GOT3 (cell line): ENCODE measurements at regions not wholly inside any gene's neighbourhood (a gene's known extent, or its start where the extent isn't known, plus 50 kb on each side); places are given as distances from the start of the nearest gene placed in this dataset.

Experiments used
- DNase-seq: peaks from one replicate; lab custom pipeline; 2025; ENCODE audit warnings: mixed read lengths; lab: John Stamatoyannopoulos, UW

DNA sequence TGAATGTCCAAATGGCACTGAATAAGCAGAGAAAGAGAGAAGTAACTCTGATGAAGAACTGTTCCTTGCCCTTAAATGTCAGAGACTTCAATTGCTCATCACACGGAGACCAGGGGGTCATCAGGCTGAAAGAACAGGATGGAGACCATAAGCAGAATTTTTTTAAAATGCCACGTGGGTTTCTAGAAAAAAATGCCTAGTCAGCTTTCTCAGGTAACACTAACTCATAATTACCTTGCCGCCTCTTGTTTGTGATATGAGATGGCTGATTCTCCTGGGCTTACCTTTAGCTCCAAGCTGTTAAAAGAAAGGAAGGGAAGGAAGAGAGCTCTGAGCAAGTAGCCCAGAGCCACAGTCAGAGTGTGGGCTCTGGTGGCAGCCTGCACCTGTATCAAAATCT is 372.0 kb downstream of the GPAM start:
- DNase-seq: no peak

DNA sequence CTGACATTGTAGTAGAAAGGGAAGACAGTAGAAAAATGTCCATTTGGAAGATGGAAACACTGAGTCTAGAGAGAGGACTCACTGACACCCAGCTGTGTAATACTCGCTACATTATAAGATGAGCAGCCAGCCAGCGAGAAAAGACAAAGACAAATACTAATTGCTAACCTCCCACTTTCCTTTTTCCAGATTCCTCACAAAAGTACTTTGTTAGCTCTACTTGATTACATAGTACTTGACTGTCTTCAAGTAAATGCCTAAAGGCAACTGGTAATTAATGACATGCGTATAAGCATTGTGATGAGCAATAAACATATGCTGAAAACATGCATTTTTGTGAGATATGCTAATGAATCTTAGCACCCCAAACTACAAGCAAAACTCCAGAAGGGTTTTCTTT is 363.1 kb downstream of the GPAM start:
- DNase-seq: no peak

DNA sequence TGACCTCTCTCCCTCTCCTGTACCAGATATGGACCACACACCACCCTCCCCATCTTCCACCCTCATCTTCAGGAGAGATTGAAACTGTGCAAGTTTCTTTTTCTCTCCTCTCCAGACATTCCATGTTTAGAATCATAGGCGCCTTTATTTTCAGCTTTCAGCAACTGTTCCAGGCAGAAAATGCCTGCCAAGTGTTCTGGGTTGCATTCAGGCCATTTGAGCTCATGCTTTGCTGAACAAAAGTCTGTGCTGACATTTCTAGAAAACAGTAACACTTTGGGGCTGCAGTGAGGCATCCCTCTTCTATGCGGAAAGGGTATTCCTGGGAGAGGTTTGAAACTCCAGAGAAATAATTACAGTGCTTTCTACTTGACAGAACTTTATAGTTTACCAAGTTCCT is 361.7 kb downstream of the GPAM start:
- no peak for DNase-seq

DNA sequence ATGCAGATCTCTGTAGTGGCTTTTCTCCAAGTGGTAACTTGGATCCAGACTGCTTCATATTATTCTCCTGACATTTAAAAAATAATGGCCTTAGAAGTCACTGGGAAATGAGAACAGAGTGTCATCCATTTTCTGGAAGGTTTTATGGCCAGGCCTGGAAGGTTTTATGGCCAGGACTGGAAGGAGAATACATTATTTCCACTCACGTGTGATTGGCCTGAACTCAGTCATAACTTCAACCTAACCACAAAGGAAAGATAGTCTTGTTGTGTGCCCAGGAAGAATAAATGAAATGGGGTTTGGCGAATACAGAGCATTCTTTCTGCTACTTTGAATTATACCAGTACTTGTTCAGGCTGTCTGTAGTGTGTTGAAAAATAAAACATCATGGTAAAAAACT is 360.9 kb downstream of the GPAM start:
- no peak for DNase-seq

DNA sequence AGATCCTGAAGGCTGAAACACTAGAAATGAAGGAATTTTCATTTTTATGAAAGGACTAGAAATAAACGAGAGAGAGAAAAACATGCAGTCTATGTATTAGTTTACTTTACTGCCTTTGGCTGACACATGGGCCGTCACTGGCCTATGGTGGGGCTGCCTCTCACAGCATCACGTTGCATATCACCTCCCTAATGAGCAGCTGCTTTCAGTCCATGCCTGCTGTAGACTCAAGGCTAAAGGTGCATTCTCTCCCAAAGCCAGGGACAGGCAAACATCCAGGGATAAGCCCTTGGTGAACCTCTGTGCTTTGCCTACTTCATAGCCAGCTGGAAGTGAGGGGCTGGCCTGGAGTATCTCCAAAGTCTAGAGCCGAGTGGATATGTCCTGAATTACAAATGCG is 359.4 kb downstream of the GPAM start:
- no peak for DNase-seq

DNA sequence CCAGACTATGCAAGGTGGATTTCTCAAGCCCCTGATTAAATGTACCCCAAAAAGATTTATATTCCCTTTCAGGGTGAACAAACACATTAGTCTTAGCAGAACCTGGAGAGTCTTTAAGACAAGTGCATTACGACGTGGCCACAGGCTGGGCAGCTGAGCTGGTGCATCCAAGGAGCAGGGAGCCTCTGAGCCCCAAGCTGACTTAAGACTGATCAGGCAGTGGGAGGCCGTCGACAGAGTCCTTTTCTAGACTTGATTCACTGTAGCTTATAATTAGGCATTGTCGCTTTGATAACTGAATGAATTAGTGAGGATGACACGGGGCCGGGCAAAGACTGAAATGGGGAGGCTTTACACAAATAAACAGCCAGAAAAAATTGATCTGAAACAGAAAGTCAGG is 353.2 kb downstream of the GPAM start:
- DNase-seq: no peak

DNA sequence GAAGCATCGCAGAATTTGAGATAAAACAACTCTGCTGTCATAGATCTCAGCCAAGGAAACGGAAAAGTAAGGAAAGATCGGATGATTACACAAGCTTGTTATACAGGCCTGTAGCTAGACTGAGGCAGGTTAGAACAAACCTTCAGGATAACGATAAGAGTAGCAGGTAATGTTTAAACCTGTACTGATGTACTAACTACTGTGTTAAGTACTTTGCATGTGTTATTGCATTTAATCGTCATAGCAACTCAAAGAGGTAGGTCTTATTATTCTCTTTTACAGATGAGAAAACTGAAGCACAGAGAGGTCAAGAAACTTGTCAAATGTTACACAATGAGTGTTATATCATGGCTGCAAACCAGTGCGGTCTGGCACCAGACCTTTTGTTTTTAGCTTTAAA is 352.5 kb downstream of the GPAM start:
- DNase-seq: no peak

DNA sequence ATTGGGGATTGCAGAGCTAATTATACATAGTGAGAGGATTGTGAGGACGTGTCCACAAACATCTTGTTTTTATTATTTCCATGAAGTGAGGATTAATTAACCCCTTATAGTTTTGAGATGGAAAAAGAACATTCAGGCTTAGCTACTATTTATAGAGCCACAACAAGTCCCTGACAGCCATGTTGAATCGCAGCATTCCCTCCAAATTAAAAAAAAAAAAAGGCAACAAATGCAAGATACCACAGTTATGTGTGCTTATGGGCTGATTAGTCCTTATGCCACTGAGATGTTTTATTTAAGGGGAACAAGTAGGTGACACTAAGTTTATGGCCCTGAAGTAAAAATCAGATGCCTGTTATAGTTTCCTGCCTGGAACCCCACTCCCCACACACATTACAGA is 350.3 kb downstream of the GPAM start:
- no peak for DNase-seq

DNA sequence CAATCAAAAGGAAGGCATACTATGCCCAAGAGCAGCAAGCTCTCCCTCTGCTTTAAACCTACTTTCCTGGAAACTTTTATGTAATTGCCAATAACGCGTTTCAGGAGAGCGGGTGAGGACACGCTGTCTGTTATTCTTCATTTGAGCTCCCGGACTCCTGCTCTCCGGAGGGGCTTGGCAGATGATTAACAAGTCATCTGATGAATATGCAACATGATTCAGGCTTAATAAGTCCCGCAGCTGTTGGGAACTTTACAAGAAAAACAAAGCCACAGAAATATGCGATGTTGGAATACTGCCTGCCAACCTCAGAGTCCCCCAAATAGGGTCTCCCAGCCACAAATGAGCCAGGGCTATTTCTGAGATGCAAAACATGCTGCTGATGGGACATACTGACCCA is 348.0 kb downstream of the GPAM start:
- DNase-seq: peak; percentile 2

DNA sequence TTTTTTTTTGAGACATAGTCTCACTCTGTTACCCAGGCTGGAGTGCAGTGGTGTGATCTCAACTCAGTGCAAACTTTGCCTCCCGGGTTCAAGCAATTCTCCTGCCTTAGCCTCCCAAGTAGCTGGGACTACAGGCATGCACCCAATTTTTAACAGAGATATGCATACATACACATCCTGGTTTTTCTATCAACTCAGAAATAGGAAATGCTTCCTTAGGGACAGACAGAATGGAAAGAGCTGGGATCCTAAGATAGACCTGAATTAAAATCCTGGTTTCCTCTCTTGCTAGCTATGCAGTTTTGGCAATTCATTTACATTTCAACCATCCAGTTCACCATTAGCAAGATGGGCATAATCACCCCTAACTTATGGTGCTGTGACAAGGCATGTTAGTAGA is 347.5 kb downstream of the GPAM start:
- no peak for DNase-seq

DNA sequence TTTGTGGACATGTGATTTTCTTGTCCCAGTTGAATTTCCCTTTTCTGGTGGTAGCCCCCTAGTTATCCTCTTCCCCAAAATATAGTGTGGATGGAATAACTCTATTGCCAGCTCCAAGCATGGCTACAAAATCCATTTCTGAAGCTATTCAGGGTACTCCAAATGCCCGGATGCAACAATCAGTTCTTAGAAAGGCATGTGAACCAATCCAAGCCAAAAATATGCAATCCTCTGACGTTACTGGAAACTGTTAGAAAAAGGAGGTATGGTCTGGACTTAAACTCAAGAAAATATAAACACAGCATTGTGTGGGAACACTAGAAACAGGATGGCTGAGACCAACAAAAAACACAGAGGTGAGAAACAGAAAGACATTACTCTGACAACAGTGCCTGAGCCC is 347.0 kb downstream of the GPAM start:
- no peak for DNase-seq

DNA sequence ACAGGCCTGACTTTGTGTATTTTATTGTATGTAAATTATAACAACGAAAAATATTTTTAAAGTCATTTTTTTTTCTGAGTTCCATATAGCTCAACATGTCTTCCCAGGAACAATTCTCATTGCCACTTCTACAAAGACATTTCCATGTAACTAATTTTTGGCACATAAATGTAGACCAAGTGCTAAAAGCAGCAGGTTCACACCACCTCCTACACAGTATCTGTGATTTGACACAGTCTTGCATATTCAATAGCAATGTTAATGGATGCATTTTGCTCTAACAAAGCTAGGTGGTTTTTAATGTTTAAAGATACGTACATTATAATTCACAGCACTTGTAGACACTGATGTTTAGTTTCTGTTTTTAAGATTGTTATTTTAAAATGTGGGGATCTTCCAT is 346.5 kb downstream of the GPAM start:
- no peak for DNase-seq

DNA sequence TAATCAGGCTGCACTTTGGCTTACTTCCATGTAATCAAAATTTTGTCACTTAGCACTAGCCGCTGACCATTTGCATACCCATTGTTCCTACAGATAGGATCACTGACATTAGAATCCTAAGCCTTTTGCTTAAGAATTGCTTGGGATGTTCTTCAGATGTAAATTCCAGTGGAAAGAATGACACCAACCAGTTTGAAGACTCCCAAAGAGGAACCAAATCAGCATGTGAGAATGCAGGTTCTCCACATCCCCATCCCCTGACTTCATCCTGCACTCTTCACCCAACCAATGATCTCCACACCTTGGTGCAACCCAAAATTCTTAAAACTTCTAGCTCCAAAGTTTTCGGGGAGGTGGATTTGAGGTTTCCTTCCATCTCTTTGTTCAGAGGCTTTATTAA is 345.6 kb downstream of the GPAM start:
- no peak for DNase-seq

DNA sequence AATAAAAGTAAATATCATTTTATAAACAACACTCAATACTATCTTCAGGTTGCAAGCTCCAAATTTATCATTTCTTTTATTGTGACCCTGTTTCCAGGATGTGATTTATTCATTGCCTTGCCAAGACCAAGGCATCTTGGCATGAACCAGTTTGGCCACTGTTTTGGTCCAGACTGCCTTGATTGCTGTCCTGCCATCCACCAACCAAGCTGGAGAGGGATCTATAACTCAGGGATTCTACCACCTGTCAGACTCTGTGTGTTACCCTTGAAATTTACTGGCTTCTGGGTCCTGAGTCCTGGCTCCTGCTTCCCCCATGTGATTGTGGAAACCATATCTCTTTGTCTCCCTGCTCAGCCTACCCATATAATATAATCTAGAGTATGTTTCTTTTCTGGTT is 343.0 kb downstream of the GPAM start:
- DNase-seq: no peak

DNA sequence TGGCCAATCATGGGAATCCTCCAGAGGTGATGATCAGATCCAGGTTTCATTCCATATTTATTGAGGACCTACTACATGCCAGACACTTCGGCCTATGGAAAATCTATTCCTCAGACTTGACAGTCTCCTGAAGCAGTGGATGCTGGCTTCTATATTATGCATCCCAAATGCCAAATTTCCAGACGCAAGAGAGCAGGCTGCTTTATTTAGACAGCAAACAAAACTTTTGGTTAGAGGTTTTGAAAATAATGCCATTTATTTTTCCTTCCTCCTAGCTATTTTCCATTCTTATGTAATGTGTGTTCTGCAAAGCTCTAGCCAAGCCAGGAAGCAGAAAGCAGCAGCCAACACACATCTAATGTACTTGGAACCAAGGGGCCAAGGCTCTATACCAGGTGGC is 330.8 kb downstream of the GPAM start:
- no peak for DNase-seq

DNA sequence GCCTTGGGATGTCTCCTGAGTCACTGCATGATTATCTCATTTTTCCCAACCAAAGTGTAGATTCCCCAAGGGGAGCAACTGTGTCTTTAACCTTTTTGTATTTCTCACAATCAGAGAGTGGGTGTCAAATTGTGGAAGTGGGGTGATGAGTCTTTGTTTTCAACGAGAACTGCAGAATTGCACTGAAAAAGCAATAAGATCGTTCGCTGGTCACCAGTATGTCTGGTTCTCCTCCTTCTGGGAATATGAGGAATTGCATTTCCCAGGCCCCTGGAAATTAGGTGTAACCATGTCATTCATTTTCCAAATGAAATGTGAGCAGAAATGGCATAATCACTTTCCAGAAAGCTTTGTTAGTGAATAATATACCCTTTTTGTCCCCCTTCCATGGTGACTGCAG is 326.9 kb downstream of the GPAM start:
- no peak for DNase-seq

DNA sequence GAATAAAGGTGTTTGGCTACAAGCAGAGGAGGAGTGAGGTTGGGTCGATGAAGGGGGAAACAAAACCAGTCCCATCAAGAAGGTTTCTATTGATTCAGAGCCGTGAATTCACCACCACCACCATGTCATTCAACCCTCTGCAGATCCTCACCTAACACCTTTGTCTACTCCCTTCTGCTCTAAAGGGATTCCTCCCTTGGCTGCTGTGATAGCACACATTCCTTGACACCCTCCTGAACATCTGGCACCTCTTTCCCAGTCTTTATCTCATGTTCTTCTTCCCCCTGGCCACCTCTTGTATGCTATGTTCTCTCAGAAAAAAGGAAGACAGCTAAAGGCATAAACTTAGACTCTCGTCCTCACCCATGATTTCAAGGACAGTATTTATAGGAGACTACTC is 318.0 kb downstream of the GPAM start:
- DNase-seq: no peak

DNA sequence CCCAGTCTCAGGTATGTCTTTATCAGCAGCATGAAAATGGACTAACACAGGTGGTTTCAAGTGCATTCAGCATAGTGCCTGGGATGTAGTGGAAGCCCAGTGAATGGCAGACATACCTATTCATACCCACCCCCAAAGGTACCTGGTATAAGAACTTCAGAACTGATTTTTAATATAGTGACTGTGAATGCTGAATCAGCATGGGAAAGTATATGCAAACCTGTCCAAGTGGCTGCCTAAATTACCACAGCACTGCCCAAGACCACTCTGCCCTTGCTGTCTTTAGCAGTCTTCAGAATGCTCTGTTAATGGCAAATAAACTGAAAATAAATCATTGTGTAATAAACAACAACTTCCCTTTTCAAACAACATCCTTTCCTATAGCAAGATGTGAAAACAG is 312.1 kb downstream of the GPAM start:
- DNase-seq: no peak

DNA sequence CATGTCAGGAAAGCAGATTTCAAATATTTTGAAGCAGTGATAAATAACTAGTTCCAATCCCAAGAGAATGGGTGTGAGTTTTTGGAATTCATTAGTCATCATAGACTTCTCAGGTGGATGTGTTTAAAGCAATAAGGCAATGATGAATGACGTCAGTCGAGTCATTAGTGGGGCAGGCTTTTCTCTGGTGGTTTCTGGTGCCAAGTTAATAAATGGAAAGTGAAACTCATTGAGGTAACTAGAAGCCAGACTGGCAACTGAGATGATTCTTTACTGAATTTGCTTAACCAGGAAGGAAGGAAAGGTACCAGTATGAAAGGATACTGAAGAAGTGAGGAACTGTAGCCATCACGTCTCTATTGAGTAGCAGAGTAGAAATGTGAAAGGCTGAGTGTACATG is 311.0 kb downstream of the GPAM start:
- no peak for DNase-seq

DNA sequence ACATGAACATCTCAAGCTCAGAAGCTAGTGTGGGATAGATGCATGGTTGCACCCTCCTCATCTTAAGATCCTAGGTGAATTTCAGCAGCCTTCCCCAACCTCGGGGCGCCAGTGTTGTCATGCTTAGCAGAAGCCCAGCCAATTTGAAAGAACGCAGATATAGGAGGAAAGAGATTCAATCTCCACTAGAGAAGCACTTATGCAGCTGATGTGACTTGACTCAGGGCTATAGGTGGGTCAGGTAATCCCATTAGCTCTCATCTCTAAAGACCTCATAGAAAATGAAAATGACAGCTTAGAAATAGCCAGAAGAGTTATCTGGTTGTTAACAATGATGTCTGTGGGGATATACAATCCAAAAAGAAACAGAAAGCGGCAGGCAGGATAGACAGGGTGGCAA is 310.5 kb downstream of the GPAM start:
- DNase-seq: no peak

DNA sequence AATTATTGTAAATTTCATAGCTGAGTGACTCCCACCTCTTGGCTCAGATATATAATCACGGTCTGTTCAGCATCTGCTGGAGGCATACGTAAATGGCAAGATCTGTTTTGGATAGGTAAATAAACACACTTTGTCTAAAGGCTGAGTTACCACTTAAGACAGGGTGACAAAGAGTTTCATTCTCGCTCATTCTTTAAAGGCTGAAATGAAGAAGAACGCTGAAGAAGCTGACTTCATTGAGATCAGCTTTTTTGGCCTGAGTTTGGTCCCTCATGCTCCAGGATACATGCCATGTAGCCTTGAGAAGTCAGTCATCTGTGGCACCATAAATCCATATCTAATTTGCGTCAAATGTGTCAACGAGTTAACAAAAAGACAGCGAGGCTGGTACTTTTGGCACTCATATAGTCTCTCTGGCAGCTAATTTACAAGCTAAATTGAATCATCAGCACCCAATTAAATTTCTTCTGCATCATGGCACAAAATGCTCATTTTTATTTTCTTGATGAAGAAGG is 309.9 kb downstream of the GPAM start:
- no peak for DNase-seq

DNA sequence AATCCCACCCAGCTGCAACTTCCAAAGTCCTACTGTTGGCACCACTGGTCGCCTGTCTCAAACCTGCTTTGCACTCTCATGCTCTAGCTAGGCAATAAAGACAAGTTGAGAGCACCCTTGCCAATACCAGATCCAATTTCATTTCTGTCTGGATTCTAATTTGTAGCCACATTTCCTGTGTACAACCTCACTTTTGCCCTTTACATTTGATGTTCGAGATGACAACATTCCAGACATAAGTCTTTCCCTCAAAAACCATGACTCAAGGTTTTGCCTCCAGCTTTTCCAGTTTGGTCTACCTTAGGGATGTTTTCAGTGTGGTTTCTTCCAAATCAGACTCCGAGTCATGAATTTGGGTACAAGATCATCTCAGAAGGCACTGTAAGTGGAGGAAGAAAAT is 309.0 kb downstream of the GPAM start:
- DNase-seq: no peak

DNA sequence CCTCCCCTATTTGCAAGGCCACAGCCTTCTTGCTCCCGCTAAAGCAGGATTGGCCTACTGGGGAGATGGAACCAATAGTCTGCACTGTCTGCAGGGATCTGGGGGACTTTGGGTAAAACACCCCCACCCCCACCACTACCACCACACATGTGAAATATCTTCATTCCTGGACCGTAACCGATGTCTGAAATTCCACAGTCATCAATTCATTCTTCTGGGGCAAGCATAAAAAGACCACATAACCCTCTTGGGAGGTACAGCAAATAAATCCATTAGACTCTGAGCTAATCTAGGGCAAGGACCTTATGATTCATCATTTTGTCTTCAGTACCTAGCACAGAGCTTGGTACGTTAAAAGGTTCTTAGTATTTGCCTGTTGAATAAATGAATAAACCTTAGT is 307.8 kb downstream of the GPAM start:
- no peak for DNase-seq

DNA sequence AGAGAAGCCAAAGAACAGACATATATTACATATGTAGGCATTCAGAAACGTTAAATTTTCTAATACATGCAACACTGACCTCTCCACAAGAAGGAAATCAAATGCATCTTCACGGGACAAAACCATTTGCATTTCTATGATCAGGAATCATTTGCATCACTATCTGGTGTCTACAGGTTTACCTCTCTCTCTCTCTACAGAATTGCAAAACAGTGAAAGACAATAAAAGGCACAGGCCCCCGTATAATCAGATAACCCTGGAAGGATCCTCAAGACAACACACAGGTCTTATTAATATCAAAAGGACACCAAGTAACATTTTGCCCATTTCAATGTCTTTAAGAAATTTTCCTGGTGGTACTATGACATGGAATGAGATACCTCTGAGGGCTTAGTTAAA is 306.3 kb downstream of the GPAM start:
- DNase-seq: no peak

DNA sequence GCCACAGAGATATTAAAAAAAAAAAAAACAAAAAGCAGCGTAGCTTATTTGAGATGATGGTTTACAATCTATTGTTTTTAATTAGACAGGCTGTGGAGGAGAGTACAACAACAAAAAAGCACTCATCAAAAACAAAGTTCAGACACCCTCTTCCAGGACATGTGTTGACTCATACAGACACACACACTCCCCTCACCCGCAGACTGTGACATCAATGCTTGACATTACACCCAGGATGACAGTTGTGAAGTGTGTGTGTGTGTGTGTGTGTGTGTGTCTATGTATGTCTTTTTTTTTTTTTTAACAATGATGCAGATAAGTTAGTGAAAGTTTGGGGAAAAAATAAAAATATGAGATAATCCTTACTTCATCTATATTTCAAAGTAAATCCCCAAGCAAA is 303.6 kb downstream of the GPAM start:
- no peak for DNase-seq
